ENCODE measurements at regions not wholly inside any gene's neighbourhood (a gene's known extent, or its start where the extent isn't known, plus 50 kb on each side); places are given as distances from the start of the nearest gene placed in this dataset.
A peak's percentile ranks its signal among the peaks of the same experiment; 100 is the strongest.

DNA sequence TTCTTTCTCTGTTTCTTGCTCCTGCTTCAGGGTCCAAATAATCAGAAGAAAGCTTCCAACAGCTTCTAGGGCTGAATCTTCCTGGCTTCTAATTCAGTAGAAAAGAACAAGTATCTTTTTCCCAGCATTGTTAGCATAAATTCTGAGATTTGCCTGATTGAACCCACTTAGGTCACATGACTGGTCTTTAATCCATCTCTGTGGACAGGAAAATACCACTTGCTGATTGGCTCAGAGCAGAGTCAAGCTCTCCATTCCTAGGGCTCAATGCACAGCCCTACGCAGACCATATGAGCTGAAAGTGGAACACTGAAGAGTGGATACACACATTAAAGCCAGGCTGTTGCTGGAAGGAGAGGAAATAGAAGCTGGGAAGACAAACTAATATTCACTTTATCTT lies 99.6 kb upstream of the RPL34 start:
- Histone ChIP-seq H3F3A (ENCODE audit: insufficient read depth, low read length) (no peaks in the 10 kb centered on the region), H4K20me1 (ENCODE audit: insufficient read depth, low read length) (no peaks in the 10 kb centered on the region), H3K9ac (ENCODE audit: low read length) (no peak overlapping the region), H3K4me2 (ENCODE audit: low read depth, low read length) (no peak overlapping the region), H3K4me1 (ENCODE audit: low read length) (peaks cover 7% of the 10 kb centered on the region), H3K9me2 (replicated peaks; ENCODE audit: insufficient read depth, low read length) (no peaks in the 10 kb centered on the region), H3K36me3 (replicated peaks; ENCODE audit: insufficient read depth, low read length) (no peaks in the 10 kb centered on the region), H3K79me2 (ENCODE audit: low read length) (no peaks in the 10 kb centered on the region), H3K4me3 (ENCODE audit: low read length) (no peak overlapping the region), H2AFZ (ENCODE audit: low read length) (no peak overlapping the region), H3K27ac (ENCODE audit: low read length) (no peak overlapping the region), H3K9me3 (replicated peaks; ENCODE audit: insufficient read depth, low read length) (no peaks in the 10 kb centered on the region), H3K27me3 (replicated peaks; ENCODE audit: insufficient read depth, low read length) (peaks cover 12% of the 10 kb centered on the region; the same call in 1 of the 2 replicates)
- TF ChIP-seq EZH2 (optimal IDR thresholded peaks at IDR 0.05; ENCODE audit: low read depth, low read length) (no peak), EZH2phosphoT487 (IDR thresholded peaks at IDR 0.05; ENCODE audit: low read length) (no peak)
- TF ChIP-seq, protein P1, sequence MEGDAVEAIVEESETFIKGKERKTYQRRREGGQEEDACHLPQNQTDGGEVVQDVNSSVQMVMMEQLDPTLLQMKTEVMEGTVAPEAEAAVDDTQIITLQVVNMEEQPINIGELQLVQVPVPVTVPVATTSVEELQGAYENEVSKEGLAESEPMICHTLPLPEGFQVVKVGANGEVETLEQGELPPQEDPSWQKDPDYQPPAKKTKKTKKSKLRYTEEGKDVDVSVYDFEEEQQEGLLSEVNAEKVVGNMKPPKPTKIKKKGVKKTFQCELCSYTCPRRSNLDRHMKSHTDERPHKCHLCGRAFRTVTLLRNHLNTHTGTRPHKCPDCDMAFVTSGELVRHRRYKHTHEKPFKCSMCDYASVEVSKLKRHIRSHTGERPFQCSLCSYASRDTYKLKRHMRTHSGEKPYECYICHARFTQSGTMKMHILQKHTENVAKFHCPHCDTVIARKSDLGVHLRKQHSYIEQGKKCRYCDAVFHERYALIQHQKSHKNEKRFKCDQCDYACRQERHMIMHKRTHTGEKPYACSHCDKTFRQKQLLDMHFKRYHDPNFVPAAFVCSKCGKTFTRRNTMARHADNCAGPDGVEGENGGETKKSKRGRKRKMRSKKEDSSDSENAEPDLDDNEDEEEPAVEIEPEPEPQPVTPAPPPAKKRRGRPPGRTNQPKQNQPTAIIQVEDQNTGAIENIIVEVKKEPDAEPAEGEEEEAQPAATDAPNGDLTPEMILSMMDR (IDR thresholded peaks at IDR 0.05; ENCODE audit: low read length) = no peak
- DNase-seq = no peak

DNA sequence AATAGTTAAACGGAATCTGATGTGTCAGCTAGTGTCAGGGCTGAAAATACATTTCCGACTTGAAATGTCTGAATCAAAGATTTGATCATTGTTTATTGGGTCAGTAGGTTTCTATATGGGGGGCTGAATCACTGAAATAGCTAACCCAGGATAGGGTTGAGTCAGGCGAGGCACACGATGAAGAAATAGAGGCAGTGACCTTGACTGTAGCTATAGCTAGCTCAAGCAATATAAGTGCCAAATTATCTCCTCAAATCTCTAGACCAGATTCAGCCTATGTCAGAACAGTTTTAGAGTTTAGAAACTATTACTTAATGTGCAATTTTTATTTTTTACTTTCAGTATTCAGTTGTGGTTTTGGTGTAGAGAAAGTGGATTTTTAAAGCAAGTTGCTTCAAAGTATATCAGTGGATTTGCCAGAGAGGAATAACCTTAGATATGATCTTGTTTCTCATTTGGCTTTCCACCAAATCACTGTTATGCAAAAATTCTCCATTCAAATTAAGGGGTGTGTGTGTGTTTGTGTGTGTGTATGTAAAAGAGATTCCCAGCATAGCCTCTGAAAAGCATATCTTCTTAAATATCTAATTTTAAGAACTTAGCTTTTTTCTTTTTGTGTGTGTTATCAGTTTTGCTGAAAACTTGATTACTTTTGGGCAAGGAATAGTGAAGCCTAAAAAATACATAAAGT lies 100.3 kb upstream of the RPL34 start:
- Histone ChIP-seq H3K4me2 (ENCODE audit: low read depth, low read length) (no peak overlapping the region), H2AFZ (ENCODE audit: low read length) (no peak overlapping the region), H4K20me1 (ENCODE audit: insufficient read depth, low read length) (no peaks in the 10 kb centered on the region), H3F3A (ENCODE audit: insufficient read depth, low read length) (no peaks in the 10 kb centered on the region), H3K27ac (ENCODE audit: low read length) (no peak overlapping the region), H3K9ac (ENCODE audit: low read length) (no peak overlapping the region), H3K79me2 (ENCODE audit: low read length) (no peaks in the 10 kb centered on the region), H3K27me3 (replicated peaks; ENCODE audit: insufficient read depth, low read length) (peaks cover 12% of the 10 kb centered on the region; the same call in 1 of the 2 replicates), H3K9me3 (replicated peaks; ENCODE audit: insufficient read depth, low read length) (no peaks in the 10 kb centered on the region), H3K4me1 (ENCODE audit: low read length) (peaks cover 7% of the 10 kb centered on the region), H3K4me3 (ENCODE audit: low read length) (no peak overlapping the region), H3K36me3 (replicated peaks; ENCODE audit: insufficient read depth, low read length) (no peaks in the 10 kb centered on the region), H3K9me2 (replicated peaks; ENCODE audit: insufficient read depth, low read length) (no peaks in the 10 kb centered on the region)
- peak; percentile 27 for DNase-seq
- TF ChIP-seq EZH2phosphoT487 (IDR thresholded peaks at IDR 0.05; ENCODE audit: low read length) (no peak), EZH2 (optimal IDR thresholded peaks at IDR 0.05; ENCODE audit: low read depth, low read length) (no peak)
- TF ChIP-seq, protein P1 (IDR thresholded peaks at IDR 0.05; ENCODE audit: low read length) = no peak

DNA sequence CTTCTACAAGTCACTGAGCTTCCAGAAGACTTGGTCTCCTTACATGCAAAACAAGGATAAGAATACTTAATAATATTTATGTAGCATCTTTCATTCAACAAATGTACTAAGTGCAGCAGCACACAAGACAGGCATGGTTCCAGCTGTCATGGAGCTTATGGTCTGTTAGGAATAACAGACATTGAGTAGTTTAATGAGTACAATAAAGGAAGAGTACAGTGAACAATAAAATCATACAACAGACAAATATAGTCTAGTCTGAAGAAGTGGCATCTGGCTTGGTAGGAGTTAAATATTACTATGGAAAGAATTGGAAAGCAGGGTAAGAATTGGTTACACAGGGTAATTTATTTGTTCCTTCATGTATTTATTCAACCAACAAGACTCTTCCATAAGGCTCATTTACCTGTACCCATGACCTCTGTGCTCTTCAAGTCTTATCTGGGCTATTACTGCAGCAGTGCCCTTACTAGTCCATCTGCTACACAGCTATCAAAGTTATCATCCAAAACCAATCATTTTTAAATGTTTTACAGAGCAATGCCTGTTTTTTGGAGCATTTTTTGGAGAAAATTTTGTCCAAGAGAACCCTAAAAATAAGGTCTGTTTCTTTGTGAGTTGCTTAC lies 101.1 kb upstream of the RPL34 start:
- H3K27me3 ChIP-seq (replicated peaks; ENCODE audit: insufficient read depth, low read length) = peaks cover 12% of the 10 kb centered on the region; the same call in 1 of the 2 replicates
- no peaks in the 10 kb centered on the region for H3K9me2 ChIP-seq (replicated peaks; ENCODE audit: insufficient read depth, low read length)
- no peak overlapping the region for H3K4me3 ChIP-seq (ENCODE audit: low read length)
- H4K20me1 ChIP-seq (ENCODE audit: insufficient read depth, low read length) = no peaks in the 10 kb centered on the region
- no peaks in the 10 kb centered on the region for H3K9me3 ChIP-seq (replicated peaks; ENCODE audit: insufficient read depth, low read length)
- H3K4me1 ChIP-seq (ENCODE audit: low read length) = peaks cover 7% of the 10 kb centered on the region
- TF ChIP-seq, protein P1 (IDR thresholded peaks at IDR 0.05; ENCODE audit: low read length) = no peak
- no peak for TF ChIP-seq EZH2 (optimal IDR thresholded peaks at IDR 0.05; ENCODE audit: low read depth, low read length)
- TF ChIP-seq EZH2phosphoT487 (IDR thresholded peaks at IDR 0.05; ENCODE audit: low read length) = no peak
- no peaks in the 10 kb centered on the region for H3F3A ChIP-seq (ENCODE audit: insufficient read depth, low read length)
- no peaks in the 10 kb centered on the region for H3K36me3 ChIP-seq (replicated peaks; ENCODE audit: insufficient read depth, low read length)
- H3K9ac ChIP-seq (ENCODE audit: low read length) = no peak overlapping the region
- no peaks in the 10 kb centered on the region for H3K79me2 ChIP-seq (ENCODE audit: low read length)
- no peak overlapping the region for H3K4me2 ChIP-seq (ENCODE audit: low read depth, low read length)
- DNase-seq = no peak
- H2AFZ ChIP-seq (ENCODE audit: low read length) = no peak overlapping the region
- H3K27ac ChIP-seq (ENCODE audit: low read length) = no peak overlapping the region

All from MM.1S (cell line).